GM18909 (cell line): ENCODE measurements at regions not wholly inside any gene's neighbourhood (a gene's known extent, or its start where the extent isn't known, plus 50 kb on each side); places are given as distances from the start of the nearest gene placed in this dataset.

Experiments used
- ATAC-seq: cut with Tn5 transposase; IDR thresholded peaks from one replicate; pipeline ENCODE4 v1.9.1; 2021; ENCODE audit warnings: mild to moderate bottlenecking; ENCODE audit not compliant: unreplicated experiment, poor library complexity

DNA sequence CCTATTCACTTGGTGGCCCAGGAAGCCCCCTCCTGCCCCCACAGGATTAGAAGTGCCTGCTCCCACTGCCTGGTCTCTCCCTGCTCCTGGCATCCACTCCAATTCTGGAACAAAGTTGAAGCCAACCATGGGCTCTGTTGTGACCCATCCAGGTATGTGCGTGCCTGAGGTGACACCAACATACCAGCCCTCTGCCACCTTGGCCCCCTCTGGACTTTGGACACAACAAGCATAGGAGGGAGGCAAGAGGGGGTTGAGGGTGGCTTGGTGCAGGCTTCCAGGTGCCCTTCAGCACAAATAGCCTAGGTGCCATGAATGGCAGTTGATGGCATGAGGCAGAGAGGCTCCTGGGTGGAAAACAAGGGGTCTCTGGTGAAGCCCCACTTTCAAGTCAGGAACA, 600.9 kb downstream of the SI start:
- ATAC-seq: no peak

DNA sequence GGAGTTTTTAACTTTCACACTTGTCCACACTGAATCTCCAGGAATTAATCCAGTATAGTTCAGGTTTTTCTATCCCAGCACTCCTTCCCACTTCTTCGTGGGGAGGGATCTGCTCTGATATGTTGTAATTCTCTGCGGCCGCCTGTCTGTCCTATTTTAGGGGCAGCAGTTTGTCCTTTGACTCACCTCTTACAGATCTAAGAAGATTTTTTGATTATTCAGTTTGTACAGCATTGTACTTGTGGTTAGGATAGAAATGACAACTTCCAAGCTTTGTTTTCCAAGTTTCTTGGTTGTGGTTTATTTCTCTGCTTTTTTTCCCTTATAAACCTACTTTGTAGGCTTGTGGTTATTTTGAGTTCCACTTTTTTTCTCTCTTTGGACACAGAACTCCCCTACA, 601.7 kb downstream of the SI start:
- ATAC-seq: no peak

DNA sequence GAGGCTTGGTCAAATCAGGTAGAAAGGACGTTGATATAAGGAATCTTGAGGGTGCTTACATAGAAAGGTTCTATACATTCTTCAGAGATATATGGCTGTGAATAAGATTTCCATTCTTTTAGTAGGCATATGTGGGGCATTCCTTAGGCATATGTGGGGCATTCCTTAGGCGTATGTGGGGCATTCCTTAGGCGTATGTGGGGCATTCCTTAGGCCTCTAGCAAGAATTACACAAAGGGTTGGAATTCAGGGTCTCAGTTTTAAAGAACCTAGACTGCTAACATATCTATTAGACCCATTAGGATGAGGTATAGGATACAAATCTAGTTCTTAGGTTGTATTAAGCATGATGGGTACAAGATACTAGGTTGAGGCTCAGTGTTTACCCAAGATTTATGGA, 607.8 kb downstream of the SI start:
- no peak for ATAC-seq

DNA sequence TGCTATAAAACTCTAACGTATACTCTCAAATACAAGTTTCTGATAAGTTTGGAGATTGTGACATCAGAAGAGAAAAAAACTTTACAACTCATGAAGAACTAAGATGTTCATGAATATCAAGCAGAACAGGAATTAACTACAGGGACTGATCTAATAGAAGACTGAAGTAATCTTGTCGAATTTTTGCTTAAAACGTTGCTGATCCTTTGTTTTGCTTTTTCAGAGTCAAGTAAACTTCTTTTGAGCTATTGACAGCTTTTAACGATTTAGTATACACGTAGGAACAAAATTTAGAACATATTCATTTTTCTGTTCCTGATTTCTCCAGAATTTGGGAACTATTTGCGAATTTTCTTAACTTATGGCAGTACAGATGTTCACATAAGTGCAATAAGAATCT, 610.2 kb downstream of the SI start:
- no peak for ATAC-seq

DNA sequence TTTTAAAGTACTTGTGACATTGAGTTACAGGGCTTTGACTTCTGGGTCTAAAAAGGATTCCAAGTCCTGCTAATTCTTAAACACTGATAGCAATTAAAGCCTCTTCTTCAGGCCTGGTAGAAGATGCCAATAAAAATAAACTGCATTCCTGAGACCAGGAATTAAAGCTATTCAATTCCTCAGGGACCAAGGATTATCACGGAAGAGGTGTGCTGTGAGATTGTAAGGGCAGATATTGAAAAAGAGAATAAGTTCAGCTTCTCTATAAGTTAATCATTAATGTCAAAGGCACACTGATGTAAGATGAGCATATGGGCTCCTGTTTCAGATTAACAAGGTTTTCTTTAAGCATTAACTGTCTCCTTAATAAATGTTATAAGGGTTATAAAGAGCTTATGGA, 611.3 kb downstream of the SI start:
- ATAC-seq: no peak

DNA sequence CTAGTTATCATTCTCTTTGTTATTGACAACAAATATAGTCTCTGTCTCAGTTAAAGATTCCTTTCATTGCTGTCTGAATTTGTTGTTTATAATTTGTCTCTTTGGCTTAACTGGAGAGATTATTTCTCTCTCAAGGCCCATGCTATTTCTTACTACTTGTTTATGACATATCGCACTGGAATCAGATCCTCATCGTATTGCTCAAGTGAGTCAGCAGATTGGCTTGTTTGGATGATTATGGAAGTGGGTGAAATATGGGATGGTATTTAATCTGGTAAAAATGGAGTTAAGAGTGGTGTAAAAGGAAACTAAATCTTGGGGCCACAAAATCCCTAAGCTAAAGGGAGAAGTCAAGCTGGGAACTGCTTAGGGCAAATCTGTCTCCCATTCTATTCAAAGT, 613.1 kb downstream of the SI start:
- ATAC-seq: no peak

DNA sequence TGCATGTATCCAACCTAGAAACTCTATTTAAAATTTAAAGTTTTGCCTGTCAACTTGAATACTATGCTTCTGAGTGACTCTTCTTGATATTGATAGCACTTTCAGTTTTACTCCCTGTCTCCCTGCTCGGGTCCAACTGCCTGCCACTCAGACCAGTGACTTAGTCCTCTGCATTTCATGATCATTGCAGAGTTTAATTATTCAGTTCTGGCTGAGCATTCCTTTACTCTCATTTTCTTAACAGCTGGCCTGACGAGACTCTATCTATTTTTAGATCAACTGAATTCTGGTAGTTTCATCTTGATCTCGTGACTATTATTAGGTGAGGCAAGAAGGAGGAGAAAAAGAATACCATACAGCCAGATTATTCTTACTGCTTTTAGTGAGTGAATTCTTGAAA, 617.4 kb downstream of the SI start:
- ATAC-seq: no peak

DNA sequence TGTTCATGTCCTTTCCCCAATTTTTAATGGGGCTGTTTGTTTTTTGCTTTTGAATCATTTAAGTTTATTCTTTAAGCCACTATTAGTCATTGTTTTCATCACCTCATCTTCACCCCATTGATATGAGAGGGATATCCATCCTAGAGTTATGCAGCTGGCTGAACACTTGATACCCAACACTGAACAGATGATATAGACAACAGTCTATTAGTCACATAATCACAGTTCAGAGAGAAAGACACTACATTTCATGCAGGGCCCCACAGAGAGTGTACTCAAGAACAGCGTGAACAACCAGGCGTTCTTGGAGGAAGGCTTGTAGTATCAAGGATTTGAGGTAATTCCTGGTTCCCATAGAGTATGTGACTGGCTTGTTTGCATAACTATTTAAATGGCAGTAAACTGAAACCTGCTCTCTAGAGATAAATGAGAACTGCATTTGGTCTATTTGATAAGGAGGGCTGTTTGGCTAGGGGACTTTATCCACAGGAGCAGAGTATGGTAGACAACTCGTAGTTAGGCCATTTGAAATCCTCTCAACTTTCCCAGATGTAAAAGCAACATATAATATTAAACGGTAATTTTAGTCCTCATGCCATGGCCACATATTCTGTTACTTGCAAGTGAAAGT, 618.7 kb downstream of the SI start:
- no peak for ATAC-seq

DNA sequence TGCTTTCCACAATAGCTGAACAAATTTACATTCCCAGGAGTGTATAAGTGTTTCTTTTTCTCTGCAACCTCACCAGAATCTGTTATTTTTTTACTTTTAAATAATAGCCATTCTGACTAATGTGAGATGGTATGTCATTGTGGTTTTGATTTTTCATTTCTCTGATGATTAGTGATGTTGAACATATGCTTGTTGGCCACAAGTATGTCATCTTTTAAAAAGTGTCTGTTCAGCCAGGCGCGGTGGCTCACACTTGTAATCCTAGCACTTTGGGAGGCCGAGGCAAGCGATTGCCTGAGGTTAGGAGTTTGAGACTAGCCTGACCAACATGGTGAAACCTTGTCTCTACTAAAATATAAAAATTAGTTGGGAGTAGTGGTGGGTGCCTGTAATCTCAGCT, 619.3 kb downstream of the SI start:
- no peak for ATAC-seq

DNA sequence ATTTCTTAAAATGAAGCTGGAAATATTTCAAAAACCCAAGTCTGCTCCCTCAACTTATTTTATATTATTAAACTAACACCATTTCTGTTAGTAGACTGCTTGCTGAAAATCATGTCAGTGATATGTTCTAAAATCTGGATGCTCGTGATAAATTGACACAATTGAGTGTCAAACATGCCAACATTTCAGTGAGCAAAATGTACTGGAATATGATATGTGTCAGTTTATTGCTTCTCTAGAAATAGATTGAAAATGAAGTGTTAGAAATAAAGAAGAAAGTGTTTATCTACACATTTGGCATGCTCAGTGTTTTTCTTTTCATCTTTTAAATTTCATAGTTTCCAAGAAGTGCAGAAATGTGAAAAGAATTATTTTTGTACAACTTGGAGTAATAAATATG, 624.6 kb downstream of the SI start:
- ATAC-seq: no peak

DNA sequence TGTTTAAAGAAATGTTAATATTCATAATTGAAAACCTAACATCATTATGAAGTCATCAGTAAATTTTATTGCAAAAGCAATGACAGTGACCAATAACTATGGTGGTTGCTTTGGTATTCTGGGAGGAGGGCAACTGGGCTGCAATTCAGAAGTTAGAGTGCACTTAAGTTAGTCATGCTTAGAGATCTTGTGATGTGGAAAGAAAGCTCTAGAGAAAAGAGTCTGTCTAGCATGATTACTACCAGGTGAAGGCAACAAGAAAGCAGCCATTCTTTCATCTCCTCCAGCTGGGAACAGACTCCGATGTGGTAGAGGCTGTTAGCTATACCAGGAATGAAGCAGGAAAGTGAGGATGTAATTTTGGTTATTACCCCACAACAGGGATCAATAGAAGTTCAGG, 625.6 kb downstream of the SI start:
- ATAC-seq: no peak

DNA sequence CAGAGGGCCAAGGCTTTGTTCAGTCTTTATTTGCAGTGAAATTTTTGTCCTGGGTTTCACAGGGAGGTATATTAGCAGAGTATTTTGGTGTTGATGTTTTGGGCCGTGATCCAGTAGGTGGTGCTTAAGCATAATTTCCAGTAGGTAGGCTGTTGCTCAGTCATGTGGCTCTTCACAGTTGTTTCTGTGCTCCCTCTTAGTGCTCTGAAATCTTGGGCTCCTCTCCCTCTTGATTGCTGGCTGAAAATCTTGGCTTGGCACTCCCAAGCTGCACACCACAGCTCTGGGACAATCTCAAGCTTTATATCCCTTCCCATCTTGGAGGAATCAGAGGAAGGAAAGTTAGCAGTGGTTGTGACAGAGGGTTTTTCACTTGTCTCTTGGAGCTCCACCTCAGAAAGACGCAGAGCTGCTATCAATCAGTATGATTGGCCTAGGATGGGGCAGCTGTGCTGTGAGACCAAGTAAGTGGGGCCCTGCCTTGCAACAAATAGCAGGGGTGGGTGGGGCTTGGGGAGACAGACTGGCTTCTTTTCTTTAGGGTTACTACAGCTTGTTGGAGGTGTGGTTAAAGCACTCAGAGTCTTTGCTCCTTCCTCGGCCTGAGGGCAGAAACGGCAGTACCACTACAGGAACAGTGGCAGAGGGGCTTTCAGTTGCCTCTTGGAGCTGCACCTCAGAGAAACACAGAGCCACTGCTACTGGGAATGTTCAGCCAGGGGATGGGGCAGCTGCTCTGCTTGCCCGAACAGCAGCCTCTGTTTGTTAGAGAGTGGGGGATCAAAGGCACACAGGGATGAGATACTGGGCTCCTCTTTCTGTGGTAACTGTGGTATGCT, 627.0 kb downstream of the SI start:
- no peak for ATAC-seq

DNA sequence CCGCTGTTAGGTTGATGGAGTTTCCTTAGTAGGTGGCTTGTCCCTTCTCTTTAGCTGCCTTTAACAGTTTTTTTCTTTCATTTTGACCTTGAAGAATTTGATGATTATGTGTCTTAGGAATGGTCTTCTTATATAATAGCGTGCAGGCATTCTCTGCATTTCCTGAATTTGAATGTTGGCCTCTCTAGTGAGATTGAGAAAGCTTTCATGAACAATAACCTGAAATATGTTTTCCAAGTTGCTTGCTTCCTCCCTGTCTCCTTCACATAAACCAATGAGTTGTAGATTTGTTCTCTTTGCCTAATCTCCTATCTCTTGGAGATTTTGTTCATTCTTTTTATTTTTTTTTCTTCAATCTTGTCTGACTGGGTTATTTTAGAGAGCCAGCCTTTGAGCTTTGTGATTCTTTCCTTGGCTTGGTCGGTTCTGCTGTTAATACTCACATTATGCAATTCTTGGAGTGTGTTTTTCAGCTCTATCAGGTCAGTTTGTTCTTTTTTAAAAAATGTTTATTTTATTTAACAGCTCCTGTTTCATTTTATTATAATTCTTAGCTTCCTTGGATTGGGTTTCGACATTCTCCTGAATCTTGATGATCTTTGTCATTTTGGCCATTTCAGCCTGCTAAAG, 627.9 kb downstream of the SI start:
- no peak for ATAC-seq

DNA sequence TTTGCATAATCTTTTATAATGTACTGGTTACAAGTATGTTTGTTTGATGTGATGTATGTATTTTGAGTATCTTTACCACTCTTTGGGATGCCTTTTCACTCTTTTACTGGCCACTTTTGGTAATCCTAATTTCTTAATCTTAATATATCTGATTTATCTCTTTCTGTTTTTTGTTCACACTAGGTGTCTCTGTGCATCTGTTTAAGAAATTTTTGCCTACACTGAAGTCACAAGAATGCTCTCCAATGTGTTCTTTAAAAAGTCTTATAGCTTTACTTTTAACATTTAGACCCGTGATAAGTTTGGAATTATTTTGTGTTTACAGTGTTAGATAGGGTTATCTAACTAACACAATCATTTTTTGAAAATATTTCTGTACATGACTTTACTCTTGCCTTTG, 659.1 kb downstream of the SI start:
- no peak for ATAC-seq

DNA sequence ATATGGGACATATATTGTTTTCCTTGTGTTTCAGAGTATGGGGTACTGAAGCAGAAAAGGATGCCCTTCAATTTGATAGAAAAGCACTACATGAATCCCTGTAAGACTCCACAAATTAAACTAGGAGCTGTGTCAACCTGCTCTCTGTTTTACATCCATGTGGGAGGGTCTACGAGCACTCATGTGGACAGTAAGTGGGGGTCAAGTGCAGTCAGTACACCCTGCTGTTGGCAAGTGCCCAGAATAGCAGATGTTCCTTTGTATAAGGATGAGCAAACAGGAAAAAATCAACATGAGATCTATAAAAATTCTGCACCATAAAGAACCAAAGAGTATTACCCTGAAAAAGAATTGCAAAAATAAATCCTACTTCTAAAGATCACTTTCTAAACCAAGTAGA, 659.9 kb downstream of the SI start:
- ATAC-seq: no peak

DNA sequence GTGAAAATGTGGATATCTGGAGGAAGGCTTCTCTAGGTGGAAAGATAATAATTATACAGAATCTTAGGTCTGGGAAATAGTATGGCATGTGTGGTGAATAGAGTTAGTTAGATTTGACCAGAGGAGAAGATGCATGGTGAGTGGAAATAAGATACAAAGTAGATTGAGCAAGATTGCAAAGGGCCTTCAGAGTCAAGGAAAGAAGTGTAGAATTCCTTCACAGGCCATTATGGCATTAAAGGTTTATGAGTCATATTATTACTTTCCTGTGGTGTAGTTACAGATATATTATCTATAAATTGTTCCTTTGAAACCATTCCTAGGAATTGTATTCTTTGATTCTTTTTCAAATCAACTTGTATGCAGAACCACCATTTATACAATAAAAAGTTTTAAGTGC, 660.3 kb downstream of the SI start:
- ATAC-seq: no peak

DNA sequence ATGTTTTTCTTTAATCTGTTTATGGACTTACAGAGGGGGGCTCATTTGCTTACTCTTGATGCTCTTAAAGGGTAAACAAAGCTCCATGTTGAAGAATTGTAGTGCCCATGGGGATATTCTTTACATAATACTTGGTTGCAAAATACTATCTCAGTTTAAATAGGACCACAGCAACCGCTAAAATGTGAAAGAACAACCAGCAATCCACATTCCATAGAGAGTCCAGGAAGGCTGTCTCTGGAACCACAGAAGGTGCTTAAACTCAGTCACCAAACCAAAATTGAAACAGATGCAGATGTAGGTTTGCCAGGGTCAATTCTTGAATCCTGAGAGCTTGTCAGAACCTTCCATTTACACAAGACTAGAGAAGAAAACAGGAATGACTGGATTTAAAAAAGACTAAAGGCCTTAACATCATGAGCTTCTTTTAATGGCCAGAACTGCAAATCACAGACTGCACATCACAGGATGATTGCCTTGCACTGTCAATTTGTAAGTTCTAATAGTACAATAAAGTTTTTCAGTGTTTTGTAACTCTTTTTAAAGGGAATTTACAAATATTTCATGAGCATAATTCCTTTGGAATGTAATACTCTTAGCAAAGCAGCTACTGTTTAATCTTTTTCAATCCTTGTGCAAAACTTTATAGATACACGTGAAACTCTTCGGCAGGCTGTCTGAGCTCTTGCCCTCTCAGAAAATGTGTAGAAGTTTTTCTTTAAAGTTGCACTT, 661.6 kb downstream of the SI start:
- ATAC-seq: no peak

DNA sequence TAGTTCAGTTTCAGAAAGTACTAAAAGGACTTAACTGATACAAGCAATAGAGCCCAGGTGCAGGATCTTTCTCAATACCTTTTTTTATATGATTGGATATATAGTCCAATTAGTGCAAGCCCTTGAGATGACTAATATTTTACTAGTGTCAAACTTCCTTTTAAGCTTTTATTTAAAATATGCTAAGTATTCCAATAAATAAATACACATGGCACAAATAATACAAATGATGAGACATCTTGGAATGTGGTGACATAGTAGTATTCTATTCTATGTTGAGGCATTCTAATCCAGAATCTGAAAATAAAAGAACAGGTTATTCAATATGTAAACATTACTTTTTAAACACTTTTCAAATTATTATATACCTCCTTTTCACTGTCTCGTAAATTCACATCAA, 670.0 kb downstream of the SI start:
- no peak for ATAC-seq

DNA sequence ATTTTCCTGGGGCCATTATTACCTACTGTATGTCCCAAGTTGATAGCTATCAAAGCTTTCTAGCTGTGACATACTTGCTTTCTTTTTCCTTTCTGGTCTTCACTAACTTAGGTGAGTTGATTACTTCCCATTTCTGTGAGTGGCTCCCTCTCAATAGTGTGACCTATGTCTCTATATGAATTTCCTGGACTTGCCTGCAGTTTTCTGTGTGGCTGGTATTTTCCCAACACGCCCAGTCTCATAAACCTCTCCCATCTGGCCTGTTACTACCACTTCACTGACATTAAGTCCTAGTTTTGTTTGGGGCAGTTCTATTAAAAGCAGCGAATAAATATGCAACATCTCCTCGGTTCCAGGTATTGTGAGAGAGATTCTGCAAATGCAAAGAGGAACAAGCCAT, 671.2 kb downstream of the SI start:
- ATAC-seq: no peak

DNA sequence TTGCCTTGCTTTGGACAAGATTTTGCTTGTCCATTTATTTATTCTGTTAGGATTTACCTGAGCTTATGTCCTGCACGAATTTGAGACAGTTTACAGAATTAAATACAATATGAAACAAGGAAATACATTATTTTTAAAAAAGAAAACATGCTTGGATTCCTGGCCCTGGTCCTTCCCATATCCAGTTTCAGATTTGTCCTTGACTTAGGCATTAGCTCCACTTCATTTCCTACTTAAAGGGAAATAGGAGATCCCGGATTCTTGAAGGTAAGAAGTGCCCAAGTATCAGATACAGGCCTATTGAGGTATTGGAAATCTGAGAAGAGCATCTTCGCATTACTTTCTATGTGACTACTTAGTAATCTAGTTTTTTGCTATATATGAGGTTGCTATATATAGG, 672.0 kb downstream of the SI start:
- no peak for ATAC-seq

DNA sequence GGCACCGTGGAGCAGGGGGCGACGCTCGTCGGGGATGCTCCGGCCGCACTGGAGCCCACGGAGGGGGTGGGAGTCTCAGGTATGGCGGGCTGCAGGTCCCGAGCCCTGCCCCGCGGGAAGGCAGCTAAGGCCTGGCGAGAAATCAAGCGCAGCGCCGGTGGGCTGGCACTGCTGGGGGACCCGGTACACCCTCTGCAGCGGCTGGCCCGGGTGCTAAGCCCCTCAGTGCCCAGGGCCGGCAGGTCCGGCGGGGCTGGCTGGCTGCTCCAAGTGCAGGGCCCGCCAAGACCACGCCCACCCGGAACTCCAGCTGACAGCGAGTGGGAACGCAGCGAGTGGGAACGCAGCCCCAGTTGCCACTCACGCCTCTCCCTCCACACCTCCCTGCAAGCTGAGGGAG, 676.4 kb downstream of the SI start:
- no peak for ATAC-seq
